MM.1S (cell line): ENCODE measurements at regions not wholly inside any gene's neighbourhood (a gene's known extent, or its start where the extent isn't known, plus 50 kb on each side); places are given as distances from the start of the nearest gene placed in this dataset.

ENCODE experiments used
- DNase-seq: peaks from one replicate; pipeline ENCODE4 v3.0.0-alpha.2; 2015
- H2AFZ ChIP-seq: fragments of 300-600 bp; sonication (generic); 2 replicates; pipeline ENCODE4 v1.6.0; 2016; ENCODE audit warnings: antibody characterized with exemption, low read length
- H3F3A ChIP-seq: fragments of 300-600 bp; sonication (generic); 2 replicates; pipeline ENCODE4 v1.6.1; 2016; ENCODE audit warnings: mild to moderate bottlenecking, antibody characterized with exemption, low read length, moderate library complexity, mixed read lengths; ENCODE audit not compliant: insufficient read depth
- H3K27ac ChIP-seq: fragments of 300-600 bp; sonication (generic); 2 replicates; pipeline ENCODE4 v1.5.1; 2016; ENCODE audit warnings: mild to moderate bottlenecking, low read length
- H3K27me3 ChIP-seq: fragments of 300-600 bp; sonication (generic); replicated peaks from 2 replicates; pipeline ENCODE4 v1.6.0; 2016; ENCODE audit warnings: low read length; ENCODE audit not compliant: insufficient read depth
- H3K36me3 ChIP-seq: fragments of 300-600 bp; sonication (generic); replicated peaks from 2 replicates; pipeline ENCODE4 v1.6.1; 2016; ENCODE audit warnings: mild to moderate bottlenecking, low read length, mixed read lengths; ENCODE audit not compliant: insufficient read depth
- H3K4me1 ChIP-seq: fragments of 300-600 bp; sonication (generic); 2 replicates; pipeline ENCODE4 v1.6.1; 2016; ENCODE audit warnings: low read length, mixed read lengths
- H3K4me2 ChIP-seq: fragments of 300-600 bp; sonication (generic); 2 replicates; pipeline ENCODE4 v1.6.0; 2016; ENCODE audit warnings: low read depth, low read length
- H3K4me3 ChIP-seq: fragments of 300-600 bp; sonication (generic); 2 replicates; pipeline ENCODE4 v1.5.1; 2016; ENCODE audit warnings: low read length, mixed read lengths
- H3K79me2 ChIP-seq: fragments of 300-600 bp; sonication (generic); 2 replicates; pipeline ENCODE4 v1.6.1; 2016; ENCODE audit warnings: mixed run types, low read length, mixed read lengths
- H3K9ac ChIP-seq: fragments of 300-600 bp; sonication (generic); 2 replicates; pipeline ENCODE4 v1.6.1; 2016; ENCODE audit warnings: low read length, mixed read lengths
- H3K9me2 ChIP-seq: fragments of 300-600 bp; sonication (generic); replicated peaks from 2 replicates; pipeline ENCODE4 v1.6.1; 2016; ENCODE audit warnings: mild to moderate bottlenecking, low read length, mixed read lengths; ENCODE audit not compliant: insufficient read depth
- H3K9me3 ChIP-seq: fragments of 300-600 bp; sonication (generic); replicated peaks from 2 replicates; pipeline ENCODE4 v1.6.1; 2016; ENCODE audit warnings: mild to moderate bottlenecking, low read length, mixed read lengths; ENCODE audit not compliant: insufficient read depth
- H4K20me1 ChIP-seq: fragments of 300-600 bp; sonication (generic); 2 replicates; pipeline ENCODE4 v1.6.1; 2016; ENCODE audit warnings: mild to moderate bottlenecking, low read length, moderate library complexity, mixed read lengths; ENCODE audit not compliant: insufficient read depth
- CTCF ChIP-seq: fragments of 300-600 bp; sonication (generic); IDR thresholded peaks from 2 replicates; pipeline ENCODE4 v1.5.1; 2016; ENCODE audit warnings: antibody characterized with exemption, low read length, mixed read lengths
- EZH2 ChIP-seq: fragments of 300-600 bp; sonication (generic); optimal IDR thresholded peaks from 2 replicates; pipeline ENCODE3; 2017; ENCODE audit warnings: low read depth, mild to moderate bottlenecking, antibody characterized with exemption, low read length, mixed read lengths
- EZH2phosphoT487 ChIP-seq: fragments of 300-600 bp; sonication (generic); IDR thresholded peaks from 2 replicates; pipeline ENCODE4 v1.6.1; 2018; ENCODE audit warnings: antibody characterized with exemption, low read length

- Histone ChIP-seq H3K27ac (no peak overlapping the region), H4K20me1 (no peaks in the 10 kb centered on the region), H3K4me2 (no peak overlapping the region), H3K27me3 (peaks cover 5% of the 10 kb centered on the region), H3K9me2 (no peaks in the 10 kb centered on the region), H3F3A (peaks cover 5% of the 10 kb centered on the region; the same call in 1 of the 2 replicates), H3K36me3 (no peaks in the 10 kb centered on the region), H3K9me3 (no peaks in the 10 kb centered on the region), H2AFZ (no peak overlapping the region), H3K9ac (no peak overlapping the region), H3K4me3 (no peak overlapping the region), H3K79me2 (no peaks in the 10 kb centered on the region), H3K4me1 (no peaks in the 10 kb centered on the region)
- DNase-seq = no peak
- TF ChIP-seq CTCF = no peak
- no peak for TF ChIP-seq EZH2phosphoT487
- TF ChIP-seq EZH2 = no peak
Measured at GRCh38 chr5:105413406-105413990, 1850.9 kb upstream of the NUDT12 start.

- no peaks in the 10 kb centered on the region for H3K9me2 ChIP-seq
- H3K4me3 ChIP-seq = no peak overlapping the region
- DNase-seq = peak; percentile 57
- no peaks in the 10 kb centered on the region for H3K79me2 ChIP-seq
- TF ChIP-seq EZH2phosphoT487 (no peak), CTCF (no peak), EZH2 (no peak)
- no peak overlapping the region; the same call in 1 of the 2 replicates for H3K4me2 ChIP-seq
- H3K36me3 ChIP-seq = no peaks in the 10 kb centered on the region
- no peaks in the 10 kb centered on the region for H4K20me1 ChIP-seq
- peaks cover 5% of the 10 kb centered on the region; the same call in 1 of the 2 replicates for H3F3A ChIP-seq
- no peaks in the 10 kb centered on the region for H3K9me3 ChIP-seq
- H2AFZ ChIP-seq = no peak overlapping the region
- peaks cover 13% of the 10 kb centered on the region for H3K27me3 ChIP-seq
- H3K4me1 ChIP-seq = no peaks in the 10 kb centered on the region
- H3K9ac ChIP-seq = no peak overlapping the region
- H3K27ac ChIP-seq = no peak overlapping the region
Measured at GRCh38 chr5:105409695-105410094, 1847.1 kb upstream of the NUDT12 start.

GRCh38 chr5:105407200-105407599, 1844.6 kb upstream of the NUDT12 start:
- Histone ChIP-seq H4K20me1 (no peaks in the 10 kb centered on the region), H3K4me2 (no peak overlapping the region), H3F3A (peaks cover 5% of the 10 kb centered on the region; the same call in 1 of the 2 replicates), H3K4me3 (no peak overlapping the region), H3K79me2 (no peaks in the 10 kb centered on the region), H3K9me2 (no peaks in the 10 kb centered on the region), H3K9me3 (no peaks in the 10 kb centered on the region), H2AFZ (no peak overlapping the region), H3K4me1 (no peaks in the 10 kb centered on the region), H3K27ac (no peak overlapping the region), H3K27me3 (peaks cover 13% of the 10 kb centered on the region), H3K36me3 (no peaks in the 10 kb centered on the region), H3K9ac (no peak overlapping the region)
- no peak for TF ChIP-seq EZH2
- TF ChIP-seq CTCF = no peak
- TF ChIP-seq EZH2phosphoT487 = no peak
- DNase-seq = no peak
